Gastrocnemius medialis (tissue), 4 donors: ENCODE measurements at regions not wholly inside any gene's neighbourhood (a gene's known extent, or its start where the extent isn't known, plus 50 kb on each side); places are given as distances from the start of the nearest gene placed in this dataset.

Source experiments
- POLR2A ChIP-seq, 2 donors: fragments of 450-650 bp; IDR thresholded peaks; one replicate each; pipeline ENCODE4 v1.6.1; 2017; ENCODE audit warnings: antibody characterized with exemption in 2 of 2, mild to moderate bottlenecking in 2 of 2, moderate library complexity in 2 of 2
- TF ChIP-seq, protein P1 (sequence below), 5 experiments: fragments of 450-650 bp in 3 of 5; fragments of 200-600 bp in 2 of 5; sonication (generic) in 2 of 5; IDR thresholded peaks in 4 of 5; conservative IDR thresholded peaks in 1 of 5; 1 replicate in 4 of 5; 2 replicates in 1 of 5; pipeline ENCODE4 v1.5.1; 2016 to 2019; ENCODE audit warnings: antibody characterized with exemption in 5 of 5, mild to moderate bottlenecking in 3 of 5, moderate library complexity in 3 of 5

DNA sequence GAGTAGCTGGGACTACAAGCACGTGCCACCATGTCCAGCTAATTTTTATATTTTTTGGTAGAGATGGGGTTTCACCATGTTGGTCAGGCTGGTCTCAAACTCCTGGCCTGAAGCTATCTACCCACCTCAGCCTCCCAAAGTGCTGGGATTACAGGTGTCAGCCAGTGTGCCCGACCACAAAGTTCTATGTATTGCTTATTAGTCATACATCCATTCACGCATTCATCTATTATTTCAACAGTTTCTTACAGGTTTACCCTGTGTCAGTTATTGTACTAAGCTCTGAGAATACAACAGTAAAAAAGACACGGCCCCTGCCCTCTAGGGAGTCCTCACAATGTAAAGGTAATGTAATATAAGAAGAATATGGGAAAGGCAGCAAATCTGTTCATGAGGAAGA is 188.9 kb upstream of the BTG1 start:
- TF ChIP-seq, protein P1, sequence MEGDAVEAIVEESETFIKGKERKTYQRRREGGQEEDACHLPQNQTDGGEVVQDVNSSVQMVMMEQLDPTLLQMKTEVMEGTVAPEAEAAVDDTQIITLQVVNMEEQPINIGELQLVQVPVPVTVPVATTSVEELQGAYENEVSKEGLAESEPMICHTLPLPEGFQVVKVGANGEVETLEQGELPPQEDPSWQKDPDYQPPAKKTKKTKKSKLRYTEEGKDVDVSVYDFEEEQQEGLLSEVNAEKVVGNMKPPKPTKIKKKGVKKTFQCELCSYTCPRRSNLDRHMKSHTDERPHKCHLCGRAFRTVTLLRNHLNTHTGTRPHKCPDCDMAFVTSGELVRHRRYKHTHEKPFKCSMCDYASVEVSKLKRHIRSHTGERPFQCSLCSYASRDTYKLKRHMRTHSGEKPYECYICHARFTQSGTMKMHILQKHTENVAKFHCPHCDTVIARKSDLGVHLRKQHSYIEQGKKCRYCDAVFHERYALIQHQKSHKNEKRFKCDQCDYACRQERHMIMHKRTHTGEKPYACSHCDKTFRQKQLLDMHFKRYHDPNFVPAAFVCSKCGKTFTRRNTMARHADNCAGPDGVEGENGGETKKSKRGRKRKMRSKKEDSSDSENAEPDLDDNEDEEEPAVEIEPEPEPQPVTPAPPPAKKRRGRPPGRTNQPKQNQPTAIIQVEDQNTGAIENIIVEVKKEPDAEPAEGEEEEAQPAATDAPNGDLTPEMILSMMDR (IDR thresholded peaks at IDR 0.05 in 4 of 5, conservative IDR thresholded peaks at IDR 0.05 in 1 of 5): no peak
- no peak for TF ChIP-seq POLR2A (IDR thresholded peaks at IDR 0.05)
